Stimulated activated CD8-positive, alpha-beta memory T cell treated with anti-CD3 and anti-CD28 coated beads, Interleukin-7, amount 100 ng/mL, for 4 hours (primary cell): ENCODE measurements at regions not wholly inside any gene's neighbourhood (a gene's known extent, or its start where the extent isn't known, plus 50 kb on each side); places are given as distances from the start of the nearest gene placed in this dataset.
"Not testable (repeated sequence)": the region's sequence is repeated elsewhere in the genome, so short reads cannot be mapped to it uniquely, and the experiment has no call there.

ENCODE experiments used
- DNase-seq, 2 donors: peaks; one replicate each; pipeline ENCODE4 v3.0.0-alpha.2; 2020; ENCODE audit warnings: low read depth in 2 of 2

DNA sequence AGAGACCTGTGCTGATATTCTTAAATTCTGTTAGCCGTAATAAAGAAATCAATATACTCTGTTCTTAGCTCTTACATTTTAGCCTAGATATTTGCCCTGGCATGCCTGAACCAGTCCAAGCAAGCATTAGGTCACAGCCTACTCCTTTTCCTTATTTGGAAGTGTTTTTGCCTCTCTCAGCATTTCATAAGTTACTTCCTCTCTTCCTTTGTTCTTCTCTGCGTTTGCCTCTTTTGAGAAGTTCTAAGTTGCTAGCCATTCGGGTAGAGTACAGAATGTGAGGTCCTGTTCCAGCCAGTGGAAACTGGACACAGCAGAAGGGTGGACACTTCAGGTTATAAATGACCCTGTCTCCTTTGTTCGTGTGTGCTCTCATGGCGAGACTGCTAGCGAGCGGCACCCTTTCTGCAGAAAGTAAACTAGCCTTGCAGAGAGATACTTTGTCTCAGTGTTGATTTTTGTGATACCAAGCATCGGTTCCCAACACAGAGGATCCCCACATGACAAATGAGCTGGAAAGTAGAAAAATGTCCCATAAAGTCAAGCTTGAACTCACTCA, 75.0 kb upstream of the FAM153A start:
- DNase-seq, result not testable (repeated sequence)

DNA sequence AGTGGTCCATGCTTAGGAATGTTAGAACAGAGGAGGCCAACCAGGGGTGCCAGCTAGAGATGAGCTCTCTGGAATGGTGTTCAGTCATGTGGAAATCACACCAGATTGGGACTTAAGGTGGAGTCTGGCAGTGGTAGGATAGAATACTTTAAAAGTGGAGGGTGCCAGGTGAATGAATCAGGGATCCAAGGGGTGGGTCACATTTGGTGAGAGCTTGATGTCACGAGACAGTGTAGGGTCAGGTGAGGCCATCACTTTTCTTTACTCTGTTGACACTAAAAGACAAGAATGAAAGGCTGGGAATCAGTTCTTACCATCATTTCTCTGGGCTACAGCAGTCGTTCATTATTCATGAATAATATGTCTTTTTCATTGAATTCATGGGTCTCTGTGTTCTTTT, 73.8 kb upstream of the FAM153A start:
- not testable (repeated sequence) for DNase-seq

GRCh38 chr5:177847914-177848313, 65.2 kb upstream of the FAM153A start:
- not testable (repeated sequence) for DNase-seq

- not testable (repeated sequence) for DNase-seq
Observed at GRCh38 chr5:177846598-177846997, 63.9 kb upstream of the FAM153A start.

- DNase-seq, result not testable (repeated sequence)
Observed at GRCh38 chr5:177845906-177846305, 63.2 kb upstream of the FAM153A start.

GRCh38 chr5:177836191-177836590, 53.5 kb upstream of the FAM153A start:
- not testable (repeated sequence) for DNase-seq
